Natural killer cell (primary cell): ENCODE measurements at regions not wholly inside any gene's neighbourhood (a gene's known extent, or its start where the extent isn't known, plus 50 kb on each side); places are given as distances from the start of the nearest gene placed in this dataset.

Experiments used
- ATAC-seq, 3 donors: fragments of 150-1000 bp in 2 of 3; fragments of 200-7000 bp in 1 of 3; cut with Tn5 transposase; 1 replicate in 1 of 3; 2 replicates in 2 of 3; pipeline ENCODE4 v1.10.0; 2021; ENCODE audit warnings: mild to moderate bottlenecking in 2 of 3, moderate library complexity in 2 of 3
- DNase-seq, 2 donors: peaks; one replicate each; pipeline versions ENCODE4 v3.0.0 to v3.0.0-alpha.2; 2013 to 2021; ENCODE audit warnings: mixed read lengths in 1 of 2
- H3K27ac ChIP-seq: one replicate; pipeline ENCODE4 v1.5.1; 2013; ENCODE audit warnings: mild to moderate bottlenecking, low read length
- H3K27me3 ChIP-seq: one replicate; pipeline ENCODE4 v1.6.1; 2013; ENCODE audit warnings: low read length; ENCODE audit not compliant: control insufficient read depth, insufficient read depth
- H3K36me3 ChIP-seq: one replicate; pipeline ENCODE4 v1.6.1; 2013; ENCODE audit warnings: low read length; ENCODE audit not compliant: control insufficient read depth, insufficient read depth
- H3K4me1 ChIP-seq: one replicate; pipeline ENCODE4 v1.6.1; 2013; ENCODE audit warnings: low read length; ENCODE audit not compliant: control insufficient read depth, insufficient read depth
- H3K4me3 ChIP-seq: one replicate; pipeline ENCODE4 v1.5.1; 2013; ENCODE audit warnings: low read length
- H3K9me3 ChIP-seq: one replicate; pipeline ENCODE4 v1.6.1; 2013; ENCODE audit warnings: low read length; ENCODE audit not compliant: control insufficient read depth, insufficient read depth
- H3K27ac Mint-ChIP-seq, 2 donors: one replicate each; pipeline ENCODE4 v1.8.0; 2022; ENCODE audit warnings: mild to moderate bottlenecking in 2 of 2, mixed read lengths in 2 of 2, moderate library complexity in 1 of 2
- H3K27me3 Mint-ChIP-seq, 2 donors: one replicate each; pipeline ENCODE4 v1.8.0; 2022; ENCODE audit warnings: low read depth in 2 of 2, mixed read lengths in 2 of 2
- H3K36me3 Mint-ChIP-seq: one replicate; pipeline ENCODE4 v1.8.0; 2022; ENCODE audit warnings: mixed read lengths
- H3K4me1 Mint-ChIP-seq, 2 donors: one replicate each; pipeline ENCODE4 v1.8.0; 2022; ENCODE audit warnings: mixed read lengths in 2 of 2
- H3K4me3 Mint-ChIP-seq: one replicate; pipeline ENCODE4 v1.8.0; 2022; ENCODE audit warnings: mild to moderate bottlenecking, moderate library complexity, mixed read lengths
- H3K9me3 Mint-ChIP-seq, 2 donors: one replicate each; pipeline ENCODE4 v1.8.0; 2022; ENCODE audit warnings: mixed read lengths in 2 of 2
- WGBS: methylation state at CpG from one replicate; pipeline ENCODE4 v1.1.7; 2013; ENCODE audit warnings: missing lambda C conversion rate; ENCODE audit not compliant: insufficient coverage; 5-methylcytosine and 5-hydroxymethylcytosine counted together
- intact Hi-C: fragments of 100-400 bp; cut with micrococcal nuclease; formaldehyde crosslinking; loops from one replicate; pipeline ENCODE4 v1.14.2; 2022
- TF ChIP-seq, protein P1 (sequence below): fragments of 200-600 bp; IDR thresholded peaks from one replicate; pipeline ENCODE4 v1.8.0; 2022; ENCODE audit warnings: antibody characterized with exemption

DNA sequence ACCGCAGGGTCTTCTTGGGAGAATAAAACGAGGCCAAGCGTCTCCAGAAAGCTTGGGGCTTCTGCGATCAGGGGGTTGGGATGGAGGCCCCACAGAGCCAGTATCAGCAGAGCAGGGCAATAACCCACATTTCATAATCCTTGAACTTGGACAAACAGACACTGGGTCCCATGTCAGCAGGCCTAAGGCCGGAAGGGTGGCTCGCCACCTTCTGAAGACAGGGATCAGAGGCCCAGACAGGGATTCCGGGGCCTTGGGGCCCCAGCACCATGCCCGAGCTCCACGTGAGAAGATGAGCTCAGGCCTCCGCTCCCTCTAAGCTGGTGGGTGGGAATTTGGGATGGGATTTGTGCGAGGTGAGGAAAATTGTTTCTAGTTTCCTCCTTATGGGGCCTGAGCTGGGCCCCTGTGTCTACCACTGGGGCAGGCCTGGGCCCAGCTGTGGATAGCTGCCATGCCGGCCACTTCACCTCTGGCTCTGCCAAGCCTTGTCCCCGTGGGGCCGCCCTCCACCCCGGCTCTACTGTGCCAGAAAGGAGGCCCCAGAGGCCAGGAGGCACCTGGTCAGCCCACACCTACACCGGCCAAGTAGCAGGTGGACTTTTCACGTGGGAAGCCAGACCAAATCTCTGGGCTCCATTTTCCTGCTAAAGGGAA, 67.2 kb upstream of the DLK1 start:
- H3K36me3 ChIP-seq: no peaks in the 10 kb centered on the region
- 89% methylated on average over 17 of the region's 17 CpGs for WGBS

DNA sequence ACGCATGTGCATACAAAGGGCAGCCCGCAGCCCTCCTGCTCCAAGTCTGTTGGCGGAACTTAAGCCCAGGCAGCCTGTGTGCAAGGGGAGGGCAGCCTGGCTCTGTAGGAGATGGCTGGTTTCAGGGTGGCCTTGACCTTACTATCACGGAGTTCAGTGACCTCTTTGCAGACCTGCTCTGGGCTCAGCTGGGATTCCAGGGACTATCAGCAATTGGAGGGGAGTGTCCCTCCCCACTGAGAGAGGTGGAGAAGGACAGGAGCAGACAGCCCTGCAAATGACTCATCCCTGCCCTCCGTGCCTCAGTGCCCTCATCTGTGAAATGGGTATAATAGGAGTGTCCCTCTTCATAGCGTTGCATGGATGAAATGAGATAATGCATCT, 66.2 kb upstream of the DLK1 start:
- WGBS: 69% methylated on average over 6 of the region's 6 CpGs
- Histone ChIP-seq H3K27me3 (peaks cover 4% of the 10 kb centered on the region), H3K36me3 (no peaks in the 10 kb centered on the region), H3K4me1 (peaks cover 3% of the 10 kb centered on the region), H3K27ac (no peak overlapping the region), H3K9me3 (no peaks in the 10 kb centered on the region), H3K4me3 (no peak overlapping the region)
- TF ChIP-seq, protein P1, sequence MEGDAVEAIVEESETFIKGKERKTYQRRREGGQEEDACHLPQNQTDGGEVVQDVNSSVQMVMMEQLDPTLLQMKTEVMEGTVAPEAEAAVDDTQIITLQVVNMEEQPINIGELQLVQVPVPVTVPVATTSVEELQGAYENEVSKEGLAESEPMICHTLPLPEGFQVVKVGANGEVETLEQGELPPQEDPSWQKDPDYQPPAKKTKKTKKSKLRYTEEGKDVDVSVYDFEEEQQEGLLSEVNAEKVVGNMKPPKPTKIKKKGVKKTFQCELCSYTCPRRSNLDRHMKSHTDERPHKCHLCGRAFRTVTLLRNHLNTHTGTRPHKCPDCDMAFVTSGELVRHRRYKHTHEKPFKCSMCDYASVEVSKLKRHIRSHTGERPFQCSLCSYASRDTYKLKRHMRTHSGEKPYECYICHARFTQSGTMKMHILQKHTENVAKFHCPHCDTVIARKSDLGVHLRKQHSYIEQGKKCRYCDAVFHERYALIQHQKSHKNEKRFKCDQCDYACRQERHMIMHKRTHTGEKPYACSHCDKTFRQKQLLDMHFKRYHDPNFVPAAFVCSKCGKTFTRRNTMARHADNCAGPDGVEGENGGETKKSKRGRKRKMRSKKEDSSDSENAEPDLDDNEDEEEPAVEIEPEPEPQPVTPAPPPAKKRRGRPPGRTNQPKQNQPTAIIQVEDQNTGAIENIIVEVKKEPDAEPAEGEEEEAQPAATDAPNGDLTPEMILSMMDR: no peak
- Mint-ChIP-seq H3K4me3 (no peak overlapping the region), H3K9me3 (no peaks in the 10 kb centered on the region), H3K36me3 (no peaks in the 10 kb centered on the region), H3K27me3 (peaks cover 13 to 26% of the 10 kb centered on the region in 2 donors), H3K4me1 (peaks cover 0 to 13% of the 10 kb centered on the region in 2 donors), H3K27ac (no peak overlapping the region)
- DNase-seq (no peak), ATAC-seq (no peak)
- intact Hi-C loops: no loop called here

More for the DNA sequence above, 67.2 kb upstream of the DLK1 start:
- peaks cover 6% of the 10 kb centered on the region for H3K27me3 ChIP-seq
- Mint-ChIP-seq H3K4me1 (peaks cover 0 to 13% of the 10 kb centered on the region in 2 donors), H3K27me3 (peaks cover 16 to 25% of the 10 kb centered on the region in 2 donors), H3K4me3 (no peak overlapping the region), H3K27ac (no peak overlapping the region), H3K36me3 (no peaks in the 10 kb centered on the region), H3K9me3 (no peaks in the 10 kb centered on the region)
- no peak overlapping the region for H3K27ac ChIP-seq
- peaks cover 3% of the 10 kb centered on the region for H3K4me1 ChIP-seq
- no peak overlapping the region for H3K4me3 ChIP-seq
- no peaks in the 10 kb centered on the region for H3K9me3 ChIP-seq
- intact Hi-C loops: no loop called here
- DNase-seq (no peak), ATAC-seq (no peak)
- TF ChIP-seq, protein P1: no peak

DNA sequence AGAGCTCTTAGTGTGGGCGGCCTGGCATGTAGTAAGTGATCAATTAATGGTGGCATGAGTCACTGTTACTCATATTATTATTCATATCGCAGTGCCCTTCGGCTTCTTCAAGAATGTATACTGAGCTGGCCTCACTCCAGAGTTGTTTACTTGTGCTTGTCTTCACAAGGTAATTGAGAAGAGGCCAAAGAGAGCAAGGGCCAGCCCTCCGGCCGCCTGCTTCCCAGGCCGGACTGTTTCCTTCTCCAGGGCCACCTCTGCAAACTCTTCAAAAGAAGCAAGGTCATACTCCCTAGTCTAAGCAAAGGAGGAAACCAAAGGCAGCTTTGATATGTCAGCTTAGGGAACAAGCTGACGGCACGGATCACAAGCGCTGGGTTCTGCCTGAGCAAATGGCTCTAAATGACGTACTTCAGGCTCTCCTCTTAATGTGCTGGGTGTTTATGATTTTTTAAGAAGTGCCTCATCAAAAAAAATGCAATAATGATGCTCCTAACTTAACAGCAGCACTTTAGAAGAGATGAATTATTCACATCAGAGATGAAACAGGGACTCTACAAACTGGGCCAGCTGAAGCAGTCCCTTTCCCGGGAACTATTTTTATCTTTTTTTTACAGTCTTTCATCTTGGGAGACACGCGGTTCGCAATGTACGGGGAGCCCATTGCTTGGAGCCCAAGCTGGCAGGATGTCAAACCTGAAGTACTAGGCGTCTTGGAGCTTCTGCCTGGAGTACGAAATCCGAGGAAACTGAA, 65.6 kb upstream of the DLK1 start:
- Histone ChIP-seq H3K9me3 (no peaks in the 10 kb centered on the region), H3K4me3 (no peak overlapping the region), H3K4me1 (peaks cover 3% of the 10 kb centered on the region), H3K36me3 (no peaks in the 10 kb centered on the region), H3K27ac (no peak overlapping the region), H3K27me3 (peaks cover 4% of the 10 kb centered on the region)
- Mint-ChIP-seq H3K27me3 (peaks cover 7 to 20% of the 10 kb centered on the region in 2 donors), H3K4me3 (no peak overlapping the region), H3K4me1 (peaks cover 0 to 13% of the 10 kb centered on the region in 2 donors), H3K27ac (no peak overlapping the region), H3K36me3 (no peaks in the 10 kb centered on the region), H3K9me3 (no peaks in the 10 kb centered on the region)
- DNase-seq: no peak
- intact Hi-C loops: no loop called here
- TF ChIP-seq, protein P1: no peak
- ATAC-seq: no peak
- 80% methylated on average over 18 of the region's 18 CpGs for WGBS
